HG03045 (cell line): ENCODE measurements at regions not wholly inside any gene's neighbourhood (a gene's known extent, or its start where the extent isn't known, plus 50 kb on each side); places are given as distances from the start of the nearest gene placed in this dataset.

Experiments
- ATAC-seq: cut with Tn5 transposase; IDR thresholded peaks from one replicate; pipeline ENCODE4 v1.9.1; 2021; ENCODE audit warnings: mild to moderate bottlenecking, moderate library complexity; ENCODE audit not compliant: unreplicated experiment

DNA sequence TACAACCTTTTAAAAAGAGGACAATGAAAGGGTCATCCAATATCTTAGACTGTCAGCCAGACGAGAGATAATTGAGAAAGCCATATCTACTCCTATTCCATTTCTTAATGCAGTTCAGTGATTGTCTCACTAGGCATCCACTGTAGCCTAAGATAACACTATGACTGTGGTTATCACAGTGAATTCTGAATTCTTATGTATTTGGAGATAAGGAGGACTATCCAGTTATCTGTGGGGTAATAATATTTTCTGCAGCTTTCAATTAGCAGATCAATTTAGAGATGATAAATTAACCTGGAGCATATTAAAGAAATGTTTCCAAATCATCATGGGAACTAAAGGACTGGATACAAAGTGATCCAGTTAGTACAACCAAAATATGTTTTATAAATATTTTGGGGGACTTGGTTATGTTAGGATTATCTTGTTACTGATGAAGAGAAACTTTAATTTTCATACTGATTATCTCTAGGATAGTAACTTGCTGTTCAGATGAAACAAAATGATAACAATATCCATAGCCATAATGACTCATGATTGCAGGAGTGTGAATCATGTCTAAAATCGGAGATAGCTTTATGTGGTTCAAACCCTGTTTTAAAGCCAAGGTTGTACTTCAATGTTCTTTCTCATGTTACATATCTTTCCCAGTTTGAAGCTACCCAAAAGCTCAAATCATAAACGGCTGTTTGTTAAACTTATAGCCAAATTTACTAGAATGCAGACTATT, 1152.0 kb downstream of the HACE1 start:
- ATAC-seq: no peak

DNA sequence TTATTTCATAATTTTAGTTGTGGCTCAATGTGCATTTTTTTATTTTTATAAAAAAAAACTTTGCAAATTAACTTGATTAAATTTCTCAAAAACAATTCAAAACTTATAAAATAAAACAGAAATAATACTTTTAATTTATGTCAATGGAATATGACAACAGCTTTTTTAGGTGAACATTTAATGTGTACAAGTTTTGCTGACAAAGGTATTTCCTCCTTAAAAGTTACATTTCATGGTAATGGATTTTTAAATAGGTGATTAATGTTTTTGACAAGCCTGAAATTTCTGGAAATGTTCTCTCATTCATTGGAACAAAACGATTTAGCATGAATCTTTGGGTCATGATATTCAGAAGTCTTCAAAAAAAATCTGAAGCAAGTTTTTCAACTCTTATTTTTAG, 1160.0 kb downstream of the HACE1 start:
- no peak for ATAC-seq

- ATAC-seq: no peak
Measured at GRCh38 chr6:103687430-103687829, 1172.3 kb downstream of the HACE1 start.

DNA sequence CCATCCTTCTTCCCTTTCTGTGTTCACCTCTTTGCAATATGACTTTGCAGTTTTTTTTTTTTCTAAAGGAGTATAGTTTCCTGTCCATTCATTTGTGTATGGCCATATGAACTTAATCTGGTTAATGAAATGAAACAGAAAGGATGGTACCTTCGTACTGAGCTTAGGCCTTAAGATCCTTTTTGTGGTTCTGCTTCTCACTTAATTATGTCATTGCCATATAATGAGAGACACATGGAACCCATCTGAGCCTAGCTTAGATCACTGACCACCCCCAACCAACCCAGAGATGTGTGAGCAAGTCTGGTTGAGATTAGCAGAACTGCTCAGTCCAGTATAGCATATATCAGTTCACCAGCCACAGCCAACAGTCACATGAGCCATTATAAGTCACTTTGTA, 1179.6 kb downstream of the HACE1 start:
- ATAC-seq: no peak

GRCh38 chr6:103677290-103677689, 1182.4 kb downstream of the HACE1 start:
- ATAC-seq: no peak

DNA sequence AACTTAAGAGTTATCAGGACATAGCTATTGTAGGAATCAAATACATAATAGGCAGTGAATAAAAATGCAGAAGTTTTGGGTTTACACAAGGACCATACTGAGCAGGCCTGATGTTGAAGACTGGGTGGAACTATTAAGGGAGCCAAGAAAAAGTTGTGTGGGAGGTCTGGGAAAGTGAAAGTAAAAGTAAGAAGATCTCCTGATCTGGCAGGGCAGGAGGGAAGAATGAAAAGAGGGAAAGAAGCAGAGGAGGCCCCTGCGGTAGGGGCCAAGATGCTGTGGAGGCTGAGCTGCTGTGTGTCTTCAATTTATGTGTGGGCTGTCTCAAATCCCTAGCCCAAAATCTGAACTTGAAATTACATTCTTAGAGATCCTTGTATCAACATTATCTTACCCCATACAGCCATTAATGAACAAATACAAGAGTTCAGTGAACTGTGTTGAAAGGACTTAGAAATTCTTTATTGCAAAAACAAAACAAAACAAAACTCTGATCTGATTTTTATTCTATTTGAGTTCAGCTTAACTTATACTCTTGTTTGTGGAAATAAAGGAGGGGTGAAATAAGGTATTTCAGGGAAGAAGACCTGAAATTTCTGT, 1183.8 kb downstream of the HACE1 start:
- no peak for ATAC-seq

DNA sequence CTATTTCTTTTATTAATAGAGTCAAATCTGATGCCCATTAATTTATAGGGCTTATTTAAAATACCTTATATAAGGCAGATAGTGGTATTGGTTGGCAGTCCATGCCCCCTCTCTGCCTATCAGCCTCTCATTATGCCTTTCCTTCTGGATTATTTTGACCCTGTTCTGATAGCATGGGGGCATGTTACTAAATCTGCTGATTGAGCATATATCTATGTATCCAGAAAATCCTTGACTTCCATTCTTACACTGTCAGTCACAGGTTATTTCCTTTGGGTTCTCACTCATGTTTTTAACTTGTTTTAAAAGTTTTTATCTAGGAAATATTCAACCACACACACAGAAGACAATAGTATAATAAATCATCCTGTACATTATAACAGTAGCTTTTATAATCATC, 1184.9 kb downstream of the HACE1 start:
- no peak for ATAC-seq

GRCh38 chr6:103672169-103672568, 1187.5 kb downstream of the HACE1 start:
- ATAC-seq: no peak

DNA sequence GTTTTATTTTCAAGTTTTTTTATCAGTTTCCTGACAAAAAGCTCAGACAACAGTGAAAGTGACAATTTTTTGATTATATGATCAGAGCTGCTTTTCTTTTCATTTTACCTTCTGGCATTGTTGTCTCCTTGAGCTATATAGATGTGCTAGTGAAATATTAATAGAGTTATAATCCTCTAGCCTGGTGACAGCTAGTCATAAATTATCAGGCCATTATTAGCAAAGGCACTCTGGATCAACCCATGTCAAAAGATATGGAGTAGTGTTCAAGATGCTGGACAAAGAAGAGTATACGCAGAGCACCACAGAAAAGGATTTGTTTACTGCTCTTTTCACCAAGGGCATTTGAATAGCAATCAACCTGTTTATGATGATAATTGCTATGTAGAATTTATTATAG, 1230.1 kb downstream of the HACE1 start:
- no peak for ATAC-seq

- ATAC-seq: no peak
Measured at GRCh38 chr6:103617642-103618041, 1242.1 kb downstream of the HACE1 start.

GRCh38 chr6:103587722-103588121, 1272.0 kb downstream of the HACE1 start:
- ATAC-seq: no peak

DNA sequence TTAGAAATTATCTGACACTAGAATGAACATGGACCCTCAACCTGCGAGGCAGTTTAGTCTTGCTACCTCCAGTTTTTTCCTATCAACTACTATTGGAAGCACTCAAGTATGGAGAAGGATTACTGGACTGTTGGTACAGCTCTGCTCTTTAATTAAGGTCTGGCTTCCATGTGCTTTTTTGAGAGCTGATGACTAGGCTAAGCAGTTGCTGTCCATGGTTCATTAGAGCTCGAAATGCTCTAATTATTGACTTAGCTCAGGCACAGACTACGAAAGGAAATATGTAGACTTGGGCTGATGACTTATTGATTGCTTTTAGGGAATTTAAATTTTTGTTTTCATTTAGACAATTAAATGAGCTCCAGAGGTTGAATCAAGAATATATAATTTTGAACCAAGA, 1281.6 kb downstream of the HACE1 start:
- ATAC-seq: no peak

DNA sequence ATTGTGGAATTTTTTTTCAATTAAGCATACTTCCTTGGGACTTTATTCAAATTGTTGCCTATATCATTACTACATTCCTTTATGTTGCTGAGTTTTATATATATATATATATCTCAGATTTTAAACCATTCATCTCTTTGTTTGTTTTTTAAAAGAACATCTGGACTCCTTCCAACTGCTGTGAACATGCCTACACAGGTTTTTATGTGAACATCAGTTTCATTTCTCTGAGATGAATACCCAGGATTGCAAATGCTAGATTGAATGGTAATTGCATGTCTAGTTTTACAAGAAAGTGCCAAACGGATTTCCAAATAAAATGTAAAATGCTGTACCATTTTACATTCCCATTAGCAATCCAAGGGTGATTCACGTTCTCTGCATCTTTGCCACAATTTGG, 1289.3 kb downstream of the HACE1 start:
- no peak for ATAC-seq

DNA sequence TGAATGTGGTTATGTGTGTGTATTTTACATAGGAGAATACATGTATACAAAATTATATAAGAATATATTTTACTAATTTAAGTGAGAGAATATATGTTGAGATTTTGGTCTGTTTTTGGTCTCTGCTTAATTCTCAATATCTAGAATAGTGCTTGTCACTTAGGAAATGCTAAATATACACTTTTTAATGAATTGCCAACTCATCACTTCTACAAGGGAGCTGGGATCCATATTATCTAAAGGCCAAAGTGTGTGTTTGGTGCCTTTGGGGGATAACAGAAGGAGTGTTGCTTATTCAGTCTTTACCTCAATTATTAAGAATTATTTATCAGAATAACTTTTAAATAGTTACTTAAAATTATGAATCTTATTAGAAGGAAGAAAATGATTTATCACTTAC, 1304.8 kb downstream of the HACE1 start:
- ATAC-seq: no peak

DNA sequence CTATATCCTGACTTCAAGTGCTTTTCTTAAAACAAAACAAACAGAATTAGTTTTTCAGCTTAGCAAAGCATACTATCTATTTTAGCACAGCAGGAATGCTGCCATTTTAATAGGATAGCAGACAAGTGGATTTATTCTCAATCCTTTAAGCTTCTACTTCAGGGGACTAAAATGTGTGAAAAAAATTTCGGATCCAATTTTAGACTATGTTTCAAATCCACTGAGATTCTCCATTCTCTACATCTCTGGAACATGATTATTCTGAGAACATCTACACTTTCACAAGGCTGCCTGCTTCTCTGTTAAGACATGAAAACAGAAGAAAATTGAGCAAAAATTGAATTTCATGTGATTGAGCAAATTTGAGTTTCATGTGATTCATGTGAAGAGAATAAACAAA, 1321.3 kb downstream of the HACE1 start:
- ATAC-seq: no peak

DNA sequence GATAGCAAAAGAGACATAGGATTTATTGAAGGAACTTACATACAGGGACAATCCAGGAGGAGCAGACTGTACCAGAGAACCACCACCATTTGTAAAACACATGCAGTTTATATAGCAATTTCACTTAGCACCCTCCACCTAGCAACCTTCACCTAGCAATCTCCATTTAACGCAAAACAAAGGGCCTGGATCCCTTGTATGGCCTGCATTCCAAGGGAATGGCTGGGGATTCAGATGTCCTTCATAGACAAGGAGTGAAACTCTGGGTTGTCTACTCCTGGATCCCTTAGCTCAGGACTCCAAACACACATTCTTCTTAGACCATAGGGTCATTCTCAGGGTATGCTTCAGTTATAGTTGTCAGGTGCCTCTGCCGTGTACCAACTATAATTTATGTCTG, 1324.9 kb downstream of the HACE1 start:
- ATAC-seq: no peak

- ATAC-seq: no peak
Measured at GRCh38 chr6:103534095-103534494, 1325.6 kb downstream of the HACE1 start.

GRCh38 chr6:103522045-103522444, 1337.7 kb downstream of the HACE1 start:
- no peak for ATAC-seq

GRCh38 chr6:103516336-103516735, 1343.4 kb downstream of the HACE1 start:
- ATAC-seq: no peak

DNA sequence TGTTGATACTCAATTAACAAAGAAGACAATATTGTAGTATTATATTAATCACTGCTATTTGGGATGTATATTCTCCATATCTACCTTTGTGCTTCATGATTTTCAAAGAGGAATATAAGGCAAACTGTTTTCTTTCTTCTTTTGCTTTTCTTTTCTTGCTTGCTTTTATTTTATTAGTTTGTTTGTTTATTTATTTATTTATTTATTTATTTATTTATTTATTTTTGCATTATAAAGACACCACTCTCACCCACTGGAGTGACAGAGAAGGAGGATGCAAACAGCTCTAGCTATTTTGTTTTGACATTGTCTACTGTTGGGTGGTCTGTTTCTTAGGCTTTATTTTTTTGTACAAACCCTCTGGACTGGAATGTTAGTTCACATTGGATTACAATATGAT, 1352.7 kb downstream of the HACE1 start:
- no peak for ATAC-seq

- no peak for ATAC-seq
Measured at GRCh38 chr6:103505155-103505518, 1354.6 kb downstream of the HACE1 start.

DNA sequence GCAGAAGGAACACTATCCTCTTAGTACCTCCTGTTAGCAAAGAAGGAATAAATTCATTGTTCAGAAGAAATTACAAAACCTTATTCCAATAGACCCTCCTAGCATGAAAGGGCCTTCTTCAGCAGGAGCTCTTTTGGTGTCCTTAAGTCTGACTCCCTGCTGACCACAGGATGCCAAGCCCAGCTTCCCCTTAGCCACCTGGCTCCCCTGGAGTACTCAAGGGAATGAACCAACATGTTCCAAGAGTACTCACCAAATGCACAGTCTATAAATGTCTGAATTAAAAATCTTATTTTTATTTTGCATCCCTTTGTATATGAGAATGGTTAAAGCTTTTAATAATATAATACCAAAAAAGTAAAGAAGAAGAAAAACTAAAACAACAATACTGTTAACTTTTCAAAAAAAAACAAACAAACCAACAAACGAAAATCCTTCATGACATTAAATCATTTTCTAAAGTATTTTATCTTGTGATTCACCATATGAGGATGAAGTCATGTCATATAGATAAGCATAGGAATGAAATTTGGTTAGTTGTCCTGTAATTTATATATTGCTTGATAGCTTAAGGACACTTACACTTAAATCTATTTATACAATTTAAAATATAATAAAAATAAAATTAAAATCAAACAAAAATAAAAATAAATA, 1355.1 kb downstream of the HACE1 start:
- no peak for ATAC-seq
